ENCODE measurements at regions not wholly inside any gene's neighbourhood (a gene's known extent, or its start where the extent isn't known, plus 50 kb on each side); places are given as distances from the start of the nearest gene placed in this dataset.

- H3K27me3 Mint-ChIP-seq (ENCODE audit: insufficient read depth, low read depth, poor library complexity) = no peaks in the 10 kb centered on the region
- Histone ChIP-seq H3K4me1 (ENCODE audit: insufficient read depth) (peaks cover 14% of the 10 kb centered on the region; the same call in 1 of the 2 replicates), H3K27me3 (ENCODE audit: insufficient read depth) (no peaks in the 10 kb centered on the region), H3K36me3 (ENCODE audit: insufficient read depth) (no peaks in the 10 kb centered on the region), H3F3A (replicated peaks; ENCODE audit: low read depth) (no peaks in the 10 kb centered on the region), H2AFZ (no peak overlapping the region), H3K27ac (ENCODE audit: low read depth) (no peak overlapping the region), H3K9me2 (ENCODE audit: insufficient read depth) (no peaks in the 10 kb centered on the region), H4K20me1 (replicated peaks; ENCODE audit: insufficient read depth) (no peaks in the 10 kb centered on the region), H3K4me2 (no peak overlapping the region), H3K4me3 (no peak overlapping the region), H3K79me2 (replicated peaks; ENCODE audit: insufficient read depth) (no peaks in the 10 kb centered on the region)
- TF ChIP-seq CREB1 (CRISPR knock-in tag; IDR thresholded peaks at IDR 0.05; ENCODE audit: low read depth) (no peak), NANOG (IDR thresholded peaks at IDR 0.05; ENCODE audit: borderline replicate concordance) (no peak), ZNF114 (CRISPR knock-in tag; IDR thresholded peaks at IDR 0.05) (no peak), ZNF331 (CRISPR knock-in tag; IDR thresholded peaks at IDR 0.05; ENCODE audit: low read depth) (no peak), ZNF462 (CRISPR knock-in tag; IDR thresholded peaks at IDR 0.05) (no peak), EZH2 (IDR thresholded peaks at IDR 0.05; ENCODE audit: low read depth, unreplicated experiment) (no peak), CTCF (conservative IDR thresholded peaks at IDR 0.05; ENCODE audit: low read depth in 2 of 2) (no peak), ETS1 (IDR thresholded peaks at IDR 0.05) (no peak), EZH2phosphoT487 (IDR thresholded peaks at IDR 0.05; ENCODE audit: unreplicated experiment) (no peak), REST (IDR thresholded peaks at IDR 0.05; ENCODE audit: unreplicated experiment) (no peak), POLR2AphosphoS5 (IDR thresholded peaks at IDR 0.05; ENCODE audit: low read depth) (no peak), STAT1 (IDR thresholded peaks at IDR 0.05; ENCODE audit: unreplicated experiment) (no peak), JUNB (IDR thresholded peaks at IDR 0.05; ENCODE audit: unreplicated experiment) (no peak)
- peaks cover 8% of the 10 kb centered on the region; the same call in 2 of the 3 replicates for H3K9me3 Mint-ChIP-seq
- DNase-seq (ENCODE audit: low spot score) (peak; percentile 20), ATAC-seq (peak; percentile 85)
- peaks cover 8% of the 10 kb centered on the region; the same call in 2 of the 3 replicates for H3K36me3 Mint-ChIP-seq (ENCODE audit: low read depth)
- no peak overlapping the region for H3K4me3 Mint-ChIP-seq
- no peak overlapping the region for H3K27ac Mint-ChIP-seq
- peaks cover 26% of the 10 kb centered on the region for H3K4me1 Mint-ChIP-seq
These were observed 559.0 kb upstream of the GOLIM4 start for GRCh38 chr3:168654700-168655099.

Measured in GM23338 (cell line).